ENCODE measurements at regions not wholly inside any gene's neighbourhood (a gene's known extent, or its start where the extent isn't known, plus 50 kb on each side); places are given as distances from the start of the nearest gene placed in this dataset.

DNA sequence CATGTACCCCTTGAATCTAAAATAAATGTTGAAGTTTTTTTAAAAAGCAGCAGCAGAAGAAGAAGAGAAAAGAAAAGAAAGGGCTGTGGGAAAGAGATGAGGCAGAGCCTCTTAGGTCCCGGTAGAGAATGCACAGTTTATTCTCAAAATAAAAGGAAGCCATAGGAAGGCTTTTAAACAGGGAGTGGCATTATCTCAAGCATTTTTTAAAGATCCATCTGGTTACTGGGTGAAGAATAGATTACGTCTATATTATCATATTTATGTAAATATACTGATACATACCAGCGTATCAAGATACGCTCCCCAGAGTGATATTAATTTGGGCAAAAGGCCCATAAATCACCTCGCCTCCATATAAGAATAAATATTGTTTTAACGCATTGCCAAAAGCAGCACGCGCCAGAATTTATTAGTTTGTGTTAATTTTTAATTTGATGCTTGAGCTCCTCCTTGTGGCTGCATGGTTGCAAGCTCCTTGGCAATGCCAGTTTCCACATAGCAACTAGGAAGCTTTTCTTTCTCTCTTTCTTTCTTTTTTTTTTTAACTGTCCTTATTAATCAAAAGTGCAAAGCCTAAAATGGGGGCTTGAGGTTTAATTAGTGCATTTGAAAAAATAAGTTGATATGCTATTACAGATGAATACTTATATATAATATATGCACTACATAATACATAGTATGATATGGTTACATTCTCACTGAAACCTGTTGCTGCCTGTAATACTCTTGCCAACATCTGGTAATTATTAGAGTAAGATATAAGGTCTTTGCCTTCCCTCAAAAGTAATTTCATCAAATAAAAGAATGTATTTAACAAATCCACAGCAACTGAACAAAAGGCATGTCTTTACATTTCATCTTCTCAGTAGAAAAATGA lies 242.8 kb upstream of the UBE2E2 start:
- H3K4me2 ChIP-seq (ENCODE audit: low read length): peak overlapping the region; percentile 65
- no peaks in the 10 kb centered on the region for H3K27me3 ChIP-seq (ENCODE audit: low read length)
- peak; percentile 74 for DNase-seq
- ChIA-PET POLR2A (ENCODE audit: unreplicated experiment) (interaction anchor here (0.6 kb wide), 3 partner anchors 14 to 998 kb away, joined by 3 to 5 read pairs (median 3); no protein-coding TSS in a partner anchor), CTCF (interaction anchor here (0.6 to 1.3 kb wide), 14 partner anchors 13 to 1300 kb away, joined by 3 to 6 read pairs (median 4); no protein-coding TSS in a partner anchor)
- no peaks in the 10 kb centered on the region for H3K4me1 ChIP-seq (ENCODE audit: insufficient read depth, low read length)
- no peak overlapping the region for H3K4me3 ChIP-seq (ENCODE audit: low read length)
- BruUV-seq (replicated peaks): no TSS peak
- no peaks in the 10 kb centered on the region for H3F3A ChIP-seq (ENCODE audit: low read length, unreplicated experiment)
- no peak overlapping the region for H3K9ac ChIP-seq (ENCODE audit: low read length)
- H2AFZ ChIP-seq (ENCODE audit: low read length): peak overlapping the region; percentile 10; the same call in 1 of the 2 replicates
- no peak for TF ChIP-seq EZH2phosphoT487 (IDR thresholded peaks at IDR 0.05; ENCODE audit: borderline replicate concordance, low read length)
- TF ChIP-seq, protein P1, sequence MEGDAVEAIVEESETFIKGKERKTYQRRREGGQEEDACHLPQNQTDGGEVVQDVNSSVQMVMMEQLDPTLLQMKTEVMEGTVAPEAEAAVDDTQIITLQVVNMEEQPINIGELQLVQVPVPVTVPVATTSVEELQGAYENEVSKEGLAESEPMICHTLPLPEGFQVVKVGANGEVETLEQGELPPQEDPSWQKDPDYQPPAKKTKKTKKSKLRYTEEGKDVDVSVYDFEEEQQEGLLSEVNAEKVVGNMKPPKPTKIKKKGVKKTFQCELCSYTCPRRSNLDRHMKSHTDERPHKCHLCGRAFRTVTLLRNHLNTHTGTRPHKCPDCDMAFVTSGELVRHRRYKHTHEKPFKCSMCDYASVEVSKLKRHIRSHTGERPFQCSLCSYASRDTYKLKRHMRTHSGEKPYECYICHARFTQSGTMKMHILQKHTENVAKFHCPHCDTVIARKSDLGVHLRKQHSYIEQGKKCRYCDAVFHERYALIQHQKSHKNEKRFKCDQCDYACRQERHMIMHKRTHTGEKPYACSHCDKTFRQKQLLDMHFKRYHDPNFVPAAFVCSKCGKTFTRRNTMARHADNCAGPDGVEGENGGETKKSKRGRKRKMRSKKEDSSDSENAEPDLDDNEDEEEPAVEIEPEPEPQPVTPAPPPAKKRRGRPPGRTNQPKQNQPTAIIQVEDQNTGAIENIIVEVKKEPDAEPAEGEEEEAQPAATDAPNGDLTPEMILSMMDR (conservative IDR thresholded peaks at IDR 0.05; ENCODE audit: low read depth, low read length): peak; percentile 92
- no peaks in the 10 kb centered on the region for H4K20me1 ChIP-seq (ENCODE audit: low read length)
- intact Hi-C loops (cut with micrococcal nuclease): loop anchor here (1.0 to 10.0 kb wide), 7 partner anchors 38 to 871 kb away; no protein-coding TSS in a partner anchor
- H3K27ac ChIP-seq (ENCODE audit: low read length): no peak overlapping the region
- H3K9me2 ChIP-seq (replicated peaks; ENCODE audit: low read length): no peaks in the 10 kb centered on the region
- H3K9me3 ChIP-seq (ENCODE audit: low read length): no peaks in the 10 kb centered on the region
- ATAC-seq: peak; percentile 66
- no peaks in the 10 kb centered on the region for H3K36me3 ChIP-seq (ENCODE audit: low read depth, low read length)
- H3K79me2 ChIP-seq (ENCODE audit: low read length): no peaks in the 10 kb centered on the region

GRCh38 chr3:22962244-22962643 lies 240.9 kb upstream of the UBE2E2 start:
- POLR2A ChIA-PET (ENCODE audit: unreplicated experiment): no interaction called here
- intact Hi-C loops (cut with micrococcal nuclease): loop anchor here (5.0 to 10.0 kb wide), 2 partner anchors 203 to 785 kb away; no protein-coding TSS in a partner anchor

More at GRCh38 chr3:22962244-22962643, 240.9 kb upstream of the UBE2E2 start:
- CTCF ChIA-PET: no interaction called here
- H3K36me3 ChIP-seq (ENCODE audit: low read depth, low read length): no peaks in the 10 kb centered on the region
- no peaks in the 10 kb centered on the region for H3F3A ChIP-seq (ENCODE audit: low read length, unreplicated experiment)
- H4K20me1 ChIP-seq (ENCODE audit: low read length): no peaks in the 10 kb centered on the region
- no peak for ATAC-seq
- DNase-seq: no peak
- no TSS peak for BruUV-seq (replicated peaks)
- no peak overlapping the region for H3K9ac ChIP-seq (ENCODE audit: low read length)
- H3K79me2 ChIP-seq (ENCODE audit: low read length): no peaks in the 10 kb centered on the region
- no peak overlapping the region for H3K27ac ChIP-seq (ENCODE audit: low read length)
- H3K4me3 ChIP-seq (ENCODE audit: low read length): no peak overlapping the region
- H3K9me3 ChIP-seq (ENCODE audit: low read length): no peaks in the 10 kb centered on the region
- TF ChIP-seq EZH2 (IDR thresholded peaks at IDR 0.05; ENCODE audit: low read length, unreplicated experiment) (no peak), EZH2phosphoT487 (IDR thresholded peaks at IDR 0.05; ENCODE audit: borderline replicate concordance, low read length) (no peak)
- TF ChIP-seq, protein P1 (conservative IDR thresholded peaks at IDR 0.05; ENCODE audit: low read depth, low read length): no peak
- no peak overlapping the region for H3K4me2 ChIP-seq (ENCODE audit: low read length)
- H3K9me2 ChIP-seq (replicated peaks; ENCODE audit: low read length): no peaks in the 10 kb centered on the region
- no peak overlapping the region for H2AFZ ChIP-seq (ENCODE audit: low read length)
- H3K4me1 ChIP-seq (ENCODE audit: insufficient read depth, low read length): no peaks in the 10 kb centered on the region
- H3K27me3 ChIP-seq (ENCODE audit: low read length): no peaks in the 10 kb centered on the region
